HG02610 (cell line): ENCODE measurements at regions not wholly inside any gene's neighbourhood (a gene's known extent, or its start where the extent isn't known, plus 50 kb on each side); places are given as distances from the start of the nearest gene placed in this dataset.

Source experiments
- ATAC-seq: cut with Tn5 transposase; IDR thresholded peaks from one replicate; pipeline ENCODE4 v1.9.1; 2021; ENCODE audit warnings: mild to moderate bottlenecking, moderate library complexity; ENCODE audit not compliant: unreplicated experiment

GRCh38 chr7:42506097-42506496 is 269.1 kb upstream of the GLI3 start:
- no peak for ATAC-seq

- ATAC-seq, result no peak
These were observed 265.0 kb upstream of the GLI3 start for GRCh38 chr7:42502022-42502421.

- no peak for ATAC-seq
These were observed 258.2 kb upstream of the GLI3 start for GRCh38 chr7:42495256-42495655.

- peak; percentile 56 for ATAC-seq
These were observed 257.7 kb upstream of the GLI3 start for GRCh38 chr7:42494736-42495135.

GRCh38 chr7:42494199-42494710 is 257.2 kb upstream of the GLI3 start:
- ATAC-seq, result no peak

- ATAC-seq, result no peak
These were observed 256.6 kb upstream of the GLI3 start for GRCh38 chr7:42493436-42494198.

GRCh38 chr7:42492920-42493319 is 255.9 kb upstream of the GLI3 start:
- no peak for ATAC-seq

GRCh38 chr7:42491106-42491505 is 254.1 kb upstream of the GLI3 start:
- no peak for ATAC-seq

GRCh38 chr7:42489299-42489698 is 252.3 kb upstream of the GLI3 start:
- ATAC-seq, result no peak

GRCh38 chr7:42485301-42485766 is 248.3 kb upstream of the GLI3 start:
- no peak for ATAC-seq

GRCh38 chr7:42483886-42484285 is 246.9 kb upstream of the GLI3 start:
- no peak for ATAC-seq

- no peak for ATAC-seq
These were observed 243.0 kb upstream of the GLI3 start for GRCh38 chr7:42479816-42480633.

- no peak for ATAC-seq
These were observed 242.4 kb upstream of the GLI3 start for GRCh38 chr7:42479452-42479815.

- ATAC-seq, result no peak
These were observed 241.7 kb upstream of the GLI3 start for GRCh38 chr7:42478717-42479116.

- no peak for ATAC-seq
These were observed 239.2 kb upstream of the GLI3 start for GRCh38 chr7:42476255-42476654.

GRCh38 chr7:42475082-42475481 is 238.1 kb upstream of the GLI3 start:
- ATAC-seq, result no peak

- no peak for ATAC-seq
These were observed 236.1 kb upstream of the GLI3 start for GRCh38 chr7:42473099-42473498.

- peak; percentile 92 for ATAC-seq
These were observed 234.7 kb upstream of the GLI3 start for GRCh38 chr7:42471573-42472174.

GRCh38 chr7:42469341-42469740 is 232.3 kb upstream of the GLI3 start:
- no peak for ATAC-seq

GRCh38 chr7:42468471-42468870 is 231.5 kb upstream of the GLI3 start:
- ATAC-seq, result no peak

GRCh38 chr7:42461537-42461936 is 224.5 kb upstream of the GLI3 start:
- ATAC-seq, result no peak

GRCh38 chr7:42460933-42461332 is 223.9 kb upstream of the GLI3 start:
- ATAC-seq, result no peak
